Neural progenitor cell (in vitro differentiated cells): ENCODE measurements at regions not wholly inside any gene's neighbourhood (a gene's known extent, or its start where the extent isn't known, plus 50 kb on each side); places are given as distances from the start of the nearest gene placed in this dataset.

Source experiments
- DNase-seq: peaks from one replicate; pipeline ENCODE4 v3.0.0-alpha.2; 2016; ENCODE audit warnings: low spot score
- H2AFZ ChIP-seq: fragments of 200-600 bp; sonication (generic); replicated peaks from 2 replicates; pipeline ENCODE4 v1.6.1; 2016; ENCODE audit warnings: antibody characterized with exemption
- H3F3A ChIP-seq: fragments of 200-600 bp; sonication (generic); 2 replicates; pipeline ENCODE4 v1.6.1; 2016; ENCODE audit warnings: antibody characterized with exemption, low read depth
- H3K27ac ChIP-seq: fragments of 200-600 bp; sonication (generic); 2 replicates; pipeline ENCODE4 v1.5.1; 2016; ENCODE audit warnings: mild to moderate bottlenecking
- H3K27me3 ChIP-seq: fragments of 200-600 bp; sonication (generic); 2 replicates; pipeline ENCODE4 v1.6.1; 2016; ENCODE audit warnings: mild to moderate bottlenecking, moderate library complexity
- H3K36me3 ChIP-seq: fragments of 200-600 bp; sonication (generic); 2 replicates; pipeline ENCODE4 v1.5.1; 2016
- H3K4me1 ChIP-seq: fragments of 200-600 bp; sonication (generic); 2 replicates; pipeline ENCODE4 v1.6.1; 2016; ENCODE audit warnings: mixed run types
- H3K4me2 ChIP-seq: fragments of 200-600 bp; sonication (generic); 2 replicates; pipeline ENCODE4 v1.6.1; 2016
- H3K4me3 ChIP-seq: fragments of 200-600 bp; sonication (generic); 2 replicates; pipeline ENCODE4 v1.5.1; 2016
- H3K79me2 ChIP-seq: fragments of 200-600 bp; sonication (generic); 2 replicates; pipeline ENCODE4 v1.6.1; 2016; ENCODE audit warnings: low read depth
- H3K9ac ChIP-seq: fragments of 200-600 bp; sonication (generic); 2 replicates; pipeline ENCODE4 v1.6.1; 2016
- H3K9me3 ChIP-seq: fragments of 200-600 bp; sonication (generic); 2 replicates; pipeline ENCODE4 v1.5.1; 2016; ENCODE audit warnings: low read depth
- H4K20me1 ChIP-seq: fragments of 200-600 bp; sonication (generic); 2 replicates; pipeline ENCODE4 v1.6.1; 2016; ENCODE audit warnings: low read depth
- H3K27ac Mint-ChIP-seq: 3 replicates; pipeline ENCODE4 v1.8.0; 2021; ENCODE audit warnings: mixed read lengths
- H3K27me3 Mint-ChIP-seq: 2 replicates; pipeline ENCODE4 v1.8.0; 2022; ENCODE audit warnings: low read depth, mild to moderate bottlenecking, inconsistent platforms, moderate library complexity, mixed read lengths; ENCODE audit not compliant: insufficient read depth
- H3K36me3 Mint-ChIP-seq: 3 replicates; pipeline ENCODE4 v1.8.0; 2021; ENCODE audit warnings: mixed read lengths
- H3K4me1 Mint-ChIP-seq: 3 replicates; pipeline ENCODE4 v1.8.0; 2021; ENCODE audit warnings: mixed read lengths
- H3K4me3 Mint-ChIP-seq: 3 replicates; pipeline ENCODE4 v1.8.0; 2021; ENCODE audit warnings: mild to moderate bottlenecking, moderate library complexity, mixed read lengths
- H3K9me3 Mint-ChIP-seq: 3 replicates; pipeline ENCODE4 v1.8.0; 2020; ENCODE audit warnings: mixed read lengths
- CTCF ChIP-seq: fragments of 200-600 bp; sonication (generic); IDR thresholded peaks from 2 replicates; pipeline ENCODE4 v1.5.1; 2017; ENCODE audit warnings: antibody characterized with exemption, mild to moderate bottlenecking
- EZH2 ChIP-seq: fragments of 200-600 bp; sonication (generic); IDR thresholded peaks from 2 replicates; pipeline ENCODE4 v1.6.1; 2017; ENCODE audit warnings: antibody characterized with exemption, mild to moderate bottlenecking, moderate library complexity
- EZH2phosphoT487 ChIP-seq: fragments of 200-600 bp; sonication (generic); IDR thresholded peaks from 2 replicates; pipeline ENCODE4 v1.6.1; 2017; ENCODE audit warnings: antibody characterized with exemption

- Mint-ChIP-seq H3K27me3 (peaks cover 10% of the 10 kb centered on the region), H3K27ac (no peak overlapping the region), H3K36me3 (peaks cover 4% of the 10 kb centered on the region), H3K4me1 (peaks cover 3% of the 10 kb centered on the region), H3K4me3 (no peak overlapping the region), H3K9me3 (peaks cover 16% of the 10 kb centered on the region)
- Histone ChIP-seq H3K4me3 (no peak overlapping the region), H3K4me2 (no peak overlapping the region), H4K20me1 (no peaks in the 10 kb centered on the region), H3F3A (no peaks in the 10 kb centered on the region), H3K4me1 (no peaks in the 10 kb centered on the region), H3K79me2 (no peaks in the 10 kb centered on the region), H3K36me3 (no peaks in the 10 kb centered on the region), H3K27ac (no peak overlapping the region), H2AFZ (no peak overlapping the region), H3K9me3 (peaks cover 6% of the 10 kb centered on the region), H3K27me3 (no peaks in the 10 kb centered on the region), H3K9ac (no peak overlapping the region)
- TF ChIP-seq EZH2 (no peak), EZH2phosphoT487 (no peak), CTCF (no peak)
- DNase-seq: no peak
These were observed 101.0 kb upstream of the IQSEC1 start for GRCh38 chr3:13174011-13174802.

- no peak for DNase-seq
- Mint-ChIP-seq H3K4me3 (no peak overlapping the region), H3K27me3 (peaks cover 4% of the 10 kb centered on the region), H3K4me1 (peaks cover 3% of the 10 kb centered on the region), H3K27ac (no peak overlapping the region), H3K9me3 (peaks cover 7% of the 10 kb centered on the region), H3K36me3 (no peaks in the 10 kb centered on the region)
- H3F3A ChIP-seq: no peaks in the 10 kb centered on the region
- no peaks in the 10 kb centered on the region for H3K36me3 ChIP-seq
- H3K79me2 ChIP-seq: no peaks in the 10 kb centered on the region
- H3K4me2 ChIP-seq: no peak overlapping the region
- no peak for TF ChIP-seq EZH2phosphoT487
- TF ChIP-seq CTCF: no peak
- no peak for TF ChIP-seq EZH2
- H3K9ac ChIP-seq: no peak overlapping the region
- no peak overlapping the region for H3K27ac ChIP-seq
- no peaks in the 10 kb centered on the region for H3K4me1 ChIP-seq
- no peaks in the 10 kb centered on the region for H3K9me3 ChIP-seq
- no peaks in the 10 kb centered on the region for H3K27me3 ChIP-seq
- H4K20me1 ChIP-seq: no peaks in the 10 kb centered on the region
- no peak overlapping the region for H2AFZ ChIP-seq
- H3K4me3 ChIP-seq: no peak overlapping the region
These were observed 100.0 kb upstream of the IQSEC1 start for GRCh38 chr3:13173186-13173585.

- H3K27me3 Mint-ChIP-seq: peaks cover 2% of the 10 kb centered on the region
- H2AFZ ChIP-seq: no peak overlapping the region
- no peak overlapping the region for H3K4me3 Mint-ChIP-seq
- H3K36me3 ChIP-seq: no peaks in the 10 kb centered on the region
- H3K27ac Mint-ChIP-seq: peak overlapping the region; percentile 50
- H3K4me2 ChIP-seq: no peak overlapping the region
- TF ChIP-seq EZH2phosphoT487: no peak
- no peaks in the 10 kb centered on the region for H3K4me1 ChIP-seq
- H3K9me3 ChIP-seq: no peaks in the 10 kb centered on the region
- H3K4me3 ChIP-seq: no peak overlapping the region
- no peaks in the 10 kb centered on the region for H3K27me3 ChIP-seq
- H3K79me2 ChIP-seq: no peaks in the 10 kb centered on the region
- H3F3A ChIP-seq: no peaks in the 10 kb centered on the region
- no peak for DNase-seq
- peaks cover 3% of the 10 kb centered on the region for H3K4me1 Mint-ChIP-seq
- H3K36me3 Mint-ChIP-seq: no peaks in the 10 kb centered on the region
- no peak overlapping the region for H3K27ac ChIP-seq
- H4K20me1 ChIP-seq: no peaks in the 10 kb centered on the region
- no peak overlapping the region for H3K9ac ChIP-seq
- peaks cover 3% of the 10 kb centered on the region for H3K9me3 Mint-ChIP-seq
These were observed 99.4 kb upstream of the IQSEC1 start for GRCh38 chr3:13172644-13173013.
